ENCODE measurements at regions not wholly inside any gene's neighbourhood (a gene's known extent, or its start where the extent isn't known, plus 50 kb on each side); places are given as distances from the start of the nearest gene placed in this dataset.
A peak's percentile ranks its signal among the peaks of the same experiment; 100 is the strongest.

GRCh38 chr19:27654266-27654990 lies 1558.5 kb downstream of the UQCRFS1 start:
- no peak for DNase-seq (ENCODE audit: low spot score)

GRCh38 chr19:27652796-27653195 lies 1560.2 kb downstream of the UQCRFS1 start:
- peak; percentile 12 for DNase-seq (ENCODE audit: low spot score)

DNA sequence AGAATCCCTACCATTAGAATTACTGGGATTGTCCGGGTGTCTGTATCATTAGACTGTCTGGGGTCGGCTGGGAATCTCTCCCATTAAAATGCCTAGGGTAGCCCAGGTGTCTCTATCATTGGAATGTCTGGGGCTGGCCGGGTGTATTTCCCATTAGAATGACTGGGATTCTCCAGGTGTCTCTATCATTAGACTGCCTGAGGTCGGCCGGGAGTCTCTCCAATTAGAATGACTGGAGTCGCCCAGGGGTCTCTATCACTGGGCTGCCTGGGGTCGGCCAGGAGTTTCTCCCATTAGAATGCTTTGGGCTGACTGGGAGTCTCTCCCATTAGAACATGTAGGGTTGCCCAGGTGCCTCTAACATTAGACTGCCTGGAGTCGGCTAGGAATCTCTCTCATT lies 1560.7 kb downstream of the UQCRFS1 start:
- DNase-seq (ENCODE audit: low spot score), result no peak

DNA sequence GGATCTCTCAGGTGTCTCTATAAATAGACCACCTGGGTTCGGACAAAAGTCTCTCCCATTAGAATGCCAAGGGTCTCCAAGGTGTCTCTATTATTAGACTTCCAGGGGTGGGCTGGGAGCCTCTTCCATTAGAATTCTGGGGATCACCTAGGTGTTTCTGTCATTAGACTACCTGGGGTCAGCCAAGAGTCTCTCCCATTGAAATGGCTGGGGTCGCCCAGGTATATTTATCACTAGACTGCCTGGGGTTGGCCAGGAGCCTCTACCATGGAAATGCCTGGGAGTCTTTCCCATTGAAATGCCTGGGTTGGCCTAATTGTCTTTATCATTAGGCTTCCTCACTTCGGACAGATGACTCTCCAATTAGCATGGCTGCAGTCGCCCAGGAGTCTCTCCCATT lies 1565.5 kb downstream of the UQCRFS1 start:
- peak; percentile 15 for DNase-seq (ENCODE audit: low spot score)

- no peak for DNase-seq (ENCODE audit: low spot score)
Measured at GRCh38 chr19:27635401-27635800, 1577.5 kb downstream of the UQCRFS1 start.

- DNase-seq (ENCODE audit: low spot score), result no peak
Measured at GRCh38 chr19:27618006-27618405, 1594.9 kb downstream of the UQCRFS1 start.

DNA sequence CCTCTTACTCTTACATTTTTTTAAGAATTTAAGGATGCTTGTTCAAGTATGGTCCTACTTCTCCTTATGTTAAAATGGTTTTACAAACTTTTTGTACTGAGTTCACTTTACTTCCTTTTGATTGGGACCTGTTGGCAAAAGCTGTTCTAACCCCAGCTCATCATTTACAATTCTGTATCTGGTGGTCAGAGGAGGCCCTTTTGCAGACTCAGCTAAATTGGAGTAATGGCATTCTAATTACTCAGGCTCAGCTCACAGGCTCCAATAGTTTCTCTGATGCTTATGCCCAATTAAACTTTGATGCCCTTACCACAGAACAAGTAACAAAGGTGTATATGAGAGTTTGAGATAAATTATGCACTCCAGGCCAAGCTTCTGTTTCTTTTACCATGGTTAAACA lies 1632.0 kb downstream of the UQCRFS1 start:
- DNase-seq (ENCODE audit: low spot score), result no peak

All from left forelimb (tissue), 1 donor.